ENCODE measurements at regions not wholly inside any gene's neighbourhood (a gene's known extent, or its start where the extent isn't known, plus 50 kb on each side); places are given as distances from the start of the nearest gene placed in this dataset.

DNA sequence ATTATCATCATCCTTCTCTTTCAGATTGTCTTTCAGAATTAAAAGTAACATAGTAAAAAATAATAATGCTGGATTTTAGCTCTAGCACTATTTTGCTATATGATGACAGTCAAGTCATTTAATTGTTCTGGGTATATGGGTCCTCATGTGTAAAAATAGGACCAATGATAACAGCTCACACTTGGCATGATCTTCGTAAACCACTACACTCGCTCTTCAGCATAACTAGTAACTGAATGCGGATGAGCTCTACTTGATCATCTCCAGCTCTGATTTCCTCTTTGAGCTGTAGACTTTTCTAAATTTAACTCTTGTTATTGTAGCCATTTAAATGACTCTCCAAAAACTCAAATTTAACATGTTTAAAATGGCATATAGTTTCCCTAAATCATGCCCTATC, 831.8 kb upstream of the HS3ST1 start:
- TF ChIP-seq MAFK (IDR thresholded peaks at IDR 0.05; ENCODE audit: low read depth, low read length) (no peak), CHD1 (IDR thresholded peaks at IDR 0.05; ENCODE audit: low read depth, low read length) (no peak), CEBPB (IDR thresholded peaks at IDR 0.05; ENCODE audit: low read depth, low read length) (no peak), POLR2A (IDR thresholded peaks at IDR 0.05; ENCODE audit: low read depth, low read length) (no peak), BHLHE40 (IDR thresholded peaks at IDR 0.05; ENCODE audit: low read depth, low read length) (no peak), MAZ (IDR thresholded peaks at IDR 0.05; ENCODE audit: borderline replicate concordance, low read depth, low read length) (no peak)
- TF ChIP-seq, protein P1, sequence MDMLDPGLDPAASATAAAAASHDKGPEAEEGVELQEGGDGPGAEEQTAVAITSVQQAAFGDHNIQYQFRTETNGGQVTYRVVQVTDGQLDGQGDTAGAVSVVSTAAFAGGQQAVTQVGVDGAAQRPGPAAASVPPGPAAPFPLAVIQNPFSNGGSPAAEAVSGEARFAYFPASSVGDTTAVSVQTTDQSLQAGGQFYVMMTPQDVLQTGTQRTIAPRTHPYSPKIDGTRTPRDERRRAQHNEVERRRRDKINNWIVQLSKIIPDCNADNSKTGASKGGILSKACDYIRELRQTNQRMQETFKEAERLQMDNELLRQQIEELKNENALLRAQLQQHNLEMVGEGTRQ (IDR thresholded peaks at IDR 0.05; ENCODE audit: low read depth, low read length), result no peak
- TF ChIP-seq, protein P2, sequence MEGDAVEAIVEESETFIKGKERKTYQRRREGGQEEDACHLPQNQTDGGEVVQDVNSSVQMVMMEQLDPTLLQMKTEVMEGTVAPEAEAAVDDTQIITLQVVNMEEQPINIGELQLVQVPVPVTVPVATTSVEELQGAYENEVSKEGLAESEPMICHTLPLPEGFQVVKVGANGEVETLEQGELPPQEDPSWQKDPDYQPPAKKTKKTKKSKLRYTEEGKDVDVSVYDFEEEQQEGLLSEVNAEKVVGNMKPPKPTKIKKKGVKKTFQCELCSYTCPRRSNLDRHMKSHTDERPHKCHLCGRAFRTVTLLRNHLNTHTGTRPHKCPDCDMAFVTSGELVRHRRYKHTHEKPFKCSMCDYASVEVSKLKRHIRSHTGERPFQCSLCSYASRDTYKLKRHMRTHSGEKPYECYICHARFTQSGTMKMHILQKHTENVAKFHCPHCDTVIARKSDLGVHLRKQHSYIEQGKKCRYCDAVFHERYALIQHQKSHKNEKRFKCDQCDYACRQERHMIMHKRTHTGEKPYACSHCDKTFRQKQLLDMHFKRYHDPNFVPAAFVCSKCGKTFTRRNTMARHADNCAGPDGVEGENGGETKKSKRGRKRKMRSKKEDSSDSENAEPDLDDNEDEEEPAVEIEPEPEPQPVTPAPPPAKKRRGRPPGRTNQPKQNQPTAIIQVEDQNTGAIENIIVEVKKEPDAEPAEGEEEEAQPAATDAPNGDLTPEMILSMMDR (conservative IDR thresholded peaks at IDR 0.05; ENCODE audit: low read depth, low read length), result no peak
